Activated CD8-positive, alpha-beta memory T cell treated with anti-CD3 and anti-CD28 coated beads, Interleukin-2, amount 50 U/mL, for 4 hours (primary cell): ENCODE measurements at regions not wholly inside any gene's neighbourhood (a gene's known extent, or its start where the extent isn't known, plus 50 kb on each side); places are given as distances from the start of the nearest gene placed in this dataset.

Experiments
- DNase-seq: peaks from one replicate; pipeline ENCODE4 v3.0.0-alpha.2; 2020

- no peak for DNase-seq
Measured at GRCh38 chr6:164546263-164546662, 763.1 kb downstream of the C6orf118 start.

GRCh38 chr6:164534070-164534766, 775.2 kb downstream of the C6orf118 start:
- DNase-seq = no peak

GRCh38 chr6:164533045-164533362, 776.4 kb downstream of the C6orf118 start:
- DNase-seq = no peak

- no peak for DNase-seq
Measured at GRCh38 chr6:164532198-164533044, 777.0 kb downstream of the C6orf118 start.

- DNase-seq = no peak
Measured at GRCh38 chr6:164531736-164532135, 777.7 kb downstream of the C6orf118 start.

GRCh38 chr6:164528539-164528938, 780.9 kb downstream of the C6orf118 start:
- no peak for DNase-seq

- no peak for DNase-seq
Measured at GRCh38 chr6:164523087-164523654, 786.2 kb downstream of the C6orf118 start.

GRCh38 chr6:164520916-164521315, 788.5 kb downstream of the C6orf118 start:
- DNase-seq = no peak

GRCh38 chr6:164507206-164507940, 802.0 kb downstream of the C6orf118 start:
- DNase-seq = no peak

- no peak for DNase-seq
Measured at GRCh38 chr6:164505425-164505824, 804.0 kb downstream of the C6orf118 start.

- no peak for DNase-seq
Measured at GRCh38 chr6:164502833-164503232, 806.6 kb downstream of the C6orf118 start.

GRCh38 chr6:164495882-164496495, 813.4 kb downstream of the C6orf118 start:
- DNase-seq = no peak

GRCh38 chr6:164478426-164478825, 831.0 kb downstream of the C6orf118 start:
- DNase-seq = no peak

- no peak for DNase-seq
Measured at GRCh38 chr6:164477790-164478189, 831.6 kb downstream of the C6orf118 start.

GRCh38 chr6:164477101-164477500, 832.3 kb downstream of the C6orf118 start:
- no peak for DNase-seq

GRCh38 chr6:164469276-164469949, 840.0 kb downstream of the C6orf118 start:
- DNase-seq = no peak

GRCh38 chr6:164455835-164456234, 853.6 kb downstream of the C6orf118 start:
- DNase-seq = no peak

GRCh38 chr6:164453835-164454234, 855.6 kb downstream of the C6orf118 start:
- no peak for DNase-seq

- no peak for DNase-seq
Measured at GRCh38 chr6:164442572-164442971, 866.8 kb downstream of the C6orf118 start.

GRCh38 chr6:164439331-164439730, 870.1 kb downstream of the C6orf118 start:
- DNase-seq = no peak

- no peak for DNase-seq
Measured at GRCh38 chr6:164436976-164437375, 872.4 kb downstream of the C6orf118 start.

GRCh38 chr6:164427728-164428402, 881.5 kb downstream of the C6orf118 start:
- no peak for DNase-seq
